Panc1 (cell line): ENCODE measurements at regions not wholly inside any gene's neighbourhood (a gene's known extent, or its start where the extent isn't known, plus 50 kb on each side); places are given as distances from the start of the nearest gene placed in this dataset.

Experiments
- ATAC-seq: fragments of 200-7000 bp; cut with Tn5 transposase; 2 replicates; pipeline ENCODE4 v1.9.1; 2020; ENCODE audit warnings: mild to moderate bottlenecking, moderate library complexity
- BruUV-seq: library from RNA; stranded (reverse); fragments of 400-500 nt; replicated peaks from 2 replicates; lab custom pipeline; 2021; lab: Mats Ljungman, UMichigan
- CTCF ChIA-PET: fragments of 300-600 bp; sonication (Branson Sonifier 250); formaldehyde crosslinking; loops from one replicate; lab custom pipeline; 2022; ENCODE audit warnings: antibody characterized with exemption; lab: Charles Lee
- POLR2A ChIA-PET: fragments of 300-600 bp; sonication (Branson Sonifier 250); formaldehyde crosslinking; loops from one replicate; lab custom pipeline; 2022; ENCODE audit warnings: antibody characterized with exemption; lab: Charles Lee
- DNase-seq: peaks from one replicate; pipeline ENCODE4 v3.0.0-alpha.2; 2010; ENCODE audit warnings: low read depth, low spot score
- H3K27ac ChIP-seq: 2 replicates; pipeline ENCODE4 v1.5.1; 2011; ENCODE audit warnings: mild to moderate bottlenecking, low read length, inconsistent platforms
- H3K27me3 ChIP-seq: fragments of 200-500 bp; sonication (Bioruptor generic); 2 replicates; pipeline ENCODE4 v1.6.0; 2014; ENCODE audit warnings: low read length, inconsistent platforms; ENCODE audit not compliant: control insufficient read depth, insufficient read depth
- H3K36me3 ChIP-seq: fragments of 200-500 bp; sonication (Bioruptor generic); 2 replicates; pipeline ENCODE4 v1.5.1; 2014; ENCODE audit warnings: inconsistent platforms, mild to moderate bottlenecking, low read length, moderate library complexity; ENCODE audit not compliant: control insufficient read depth, insufficient read depth
- H3K4me1 ChIP-seq: 2 replicates; pipeline ENCODE4 v1.5.1; 2011; ENCODE audit warnings: inconsistent platforms, mild to moderate bottlenecking, low read length, moderate library complexity; ENCODE audit not compliant: control insufficient read depth, insufficient read depth
- H3K4me3 ChIP-seq, 2 experiments: 2 replicates each; pipeline ENCODE4 v1.5.1; 2011 to 2012; ENCODE audit warnings: low read depth in 2 of 2, low read length in 2 of 2, mild to moderate bottlenecking in 2 of 2, inconsistent platforms in 1 of 2, moderate library complexity in 1 of 2
- H3K9me3 ChIP-seq: fragments of 200-500 bp; sonication (Bioruptor generic); 2 replicates; pipeline ENCODE4 v1.5.1; 2014; ENCODE audit warnings: low read depth, mild to moderate bottlenecking, inconsistent platforms, low read length, moderate library complexity; ENCODE audit not compliant: control insufficient read depth, insufficient read depth
- POLR2AphosphoS5 ChIP-seq: IDR thresholded peaks from 2 replicates; pipeline ENCODE4 v1.6.1; 2012; ENCODE audit warnings: mild to moderate bottlenecking, low read depth, low read length, moderate library complexity
- SIN3A ChIP-seq: IDR thresholded peaks from 2 replicates; pipeline ENCODE4 v1.6.1; 2012; ENCODE audit warnings: low read depth, mild to moderate bottlenecking, low read length, moderate library complexity, borderline replicate concordance; ENCODE audit not compliant: insufficient read depth
- TCF7L2 ChIP-seq: IDR thresholded peaks from 2 replicates; pipeline ENCODE4 v1.6.1; 2011; ENCODE audit warnings: mild to moderate bottlenecking, low read depth, low read length, inconsistent platforms
- in situ Hi-C: cut with HindIII; loops from 2 replicates; pipeline ENCODE4 v1.10.0; 2016; ENCODE audit warnings: low sequenced_read_pairs, low pct_unique_long_range_greater_than_20kb
- intact Hi-C: fragments of 100-400 bp; cut with micrococcal nuclease; formaldehyde crosslinking; loops from one replicate; pipeline ENCODE4 v1.10.0; 2022; ENCODE audit not compliant: unreplicated experiment
- TF ChIP-seq, protein P1 (sequence below), 2 experiments: IDR thresholded peaks; 2 replicates each; pipeline ENCODE4 v1.6.1; 2011 to 2012; ENCODE audit warnings: low read depth in 2 of 2, control low read depth in 1 of 2, low read length in 1 of 2, mild to moderate bottlenecking in 1 of 2, moderate library complexity in 1 of 2; ENCODE audit not compliant: insufficient read depth in 1 of 2
- TF ChIP-seq, protein P2 (sequence below): fragments of 450-650 bp; IDR thresholded peaks from 2 replicates; pipeline ENCODE4 v1.5.1; 2017; ENCODE audit warnings: mild to moderate bottlenecking

DNA sequence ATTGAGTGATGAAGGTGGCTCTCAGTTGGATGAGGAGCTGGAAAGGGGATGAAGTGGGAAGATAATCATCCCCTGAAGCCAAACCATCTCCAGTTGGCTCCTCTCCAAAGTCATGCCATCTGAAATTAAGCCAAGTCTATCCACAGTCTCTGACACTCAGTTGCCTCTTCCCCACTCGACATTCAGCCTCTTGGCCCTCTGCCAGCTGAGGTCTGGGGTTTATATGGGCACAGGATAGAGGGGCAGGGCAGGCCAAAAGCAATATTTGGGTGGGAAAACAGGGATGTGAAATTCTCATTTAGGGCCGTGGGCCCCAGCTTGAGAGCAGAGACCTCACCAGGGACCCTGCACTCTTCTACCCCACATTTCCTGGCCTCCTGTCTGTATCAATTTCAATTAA, 85.9 kb downstream of the SLITRK1 start:
- no peaks in the 10 kb centered on the region for H3K4me1 ChIP-seq
- POLR2A ChIA-PET: no interaction called here
- in situ Hi-C loops: no loop called here
- no peaks in the 10 kb centered on the region for H3K9me3 ChIP-seq
- intact Hi-C loops: no loop called here
- H3K36me3 ChIP-seq: no peaks in the 10 kb centered on the region
- DNase-seq: no peak
- no peak for TF ChIP-seq SIN3A
- TF ChIP-seq, protein P1, sequence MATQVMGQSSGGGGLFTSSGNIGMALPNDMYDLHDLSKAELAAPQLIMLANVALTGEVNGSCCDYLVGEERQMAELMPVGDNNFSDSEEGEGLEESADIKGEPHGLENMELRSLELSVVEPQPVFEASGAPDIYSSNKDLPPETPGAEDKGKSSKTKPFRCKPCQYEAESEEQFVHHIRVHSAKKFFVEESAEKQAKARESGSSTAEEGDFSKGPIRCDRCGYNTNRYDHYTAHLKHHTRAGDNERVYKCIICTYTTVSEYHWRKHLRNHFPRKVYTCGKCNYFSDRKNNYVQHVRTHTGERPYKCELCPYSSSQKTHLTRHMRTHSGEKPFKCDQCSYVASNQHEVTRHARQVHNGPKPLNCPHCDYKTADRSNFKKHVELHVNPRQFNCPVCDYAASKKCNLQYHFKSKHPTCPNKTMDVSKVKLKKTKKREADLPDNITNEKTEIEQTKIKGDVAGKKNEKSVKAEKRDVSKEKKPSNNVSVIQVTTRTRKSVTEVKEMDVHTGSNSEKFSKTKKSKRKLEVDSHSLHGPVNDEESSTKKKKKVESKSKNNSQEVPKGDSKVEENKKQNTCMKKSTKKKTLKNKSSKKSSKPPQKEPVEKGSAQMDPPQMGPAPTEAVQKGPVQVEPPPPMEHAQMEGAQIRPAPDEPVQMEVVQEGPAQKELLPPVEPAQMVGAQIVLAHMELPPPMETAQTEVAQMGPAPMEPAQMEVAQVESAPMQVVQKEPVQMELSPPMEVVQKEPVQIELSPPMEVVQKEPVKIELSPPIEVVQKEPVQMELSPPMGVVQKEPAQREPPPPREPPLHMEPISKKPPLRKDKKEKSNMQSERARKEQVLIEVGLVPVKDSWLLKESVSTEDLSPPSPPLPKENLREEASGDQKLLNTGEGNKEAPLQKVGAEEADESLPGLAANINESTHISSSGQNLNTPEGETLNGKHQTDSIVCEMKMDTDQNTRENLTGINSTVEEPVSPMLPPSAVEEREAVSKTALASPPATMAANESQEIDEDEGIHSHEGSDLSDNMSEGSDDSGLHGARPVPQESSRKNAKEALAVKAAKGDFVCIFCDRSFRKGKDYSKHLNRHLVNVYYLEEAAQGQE (IDR thresholded peaks at IDR 0.05; ENCODE audit: insufficient read depth in 1 of 2, low read depth in 2 of 2, low read length in 1 of 2): no peak
- TF ChIP-seq TCF7L2: no peak
- no peak for TF ChIP-seq POLR2AphosphoS5
- TF ChIP-seq, protein P2, sequence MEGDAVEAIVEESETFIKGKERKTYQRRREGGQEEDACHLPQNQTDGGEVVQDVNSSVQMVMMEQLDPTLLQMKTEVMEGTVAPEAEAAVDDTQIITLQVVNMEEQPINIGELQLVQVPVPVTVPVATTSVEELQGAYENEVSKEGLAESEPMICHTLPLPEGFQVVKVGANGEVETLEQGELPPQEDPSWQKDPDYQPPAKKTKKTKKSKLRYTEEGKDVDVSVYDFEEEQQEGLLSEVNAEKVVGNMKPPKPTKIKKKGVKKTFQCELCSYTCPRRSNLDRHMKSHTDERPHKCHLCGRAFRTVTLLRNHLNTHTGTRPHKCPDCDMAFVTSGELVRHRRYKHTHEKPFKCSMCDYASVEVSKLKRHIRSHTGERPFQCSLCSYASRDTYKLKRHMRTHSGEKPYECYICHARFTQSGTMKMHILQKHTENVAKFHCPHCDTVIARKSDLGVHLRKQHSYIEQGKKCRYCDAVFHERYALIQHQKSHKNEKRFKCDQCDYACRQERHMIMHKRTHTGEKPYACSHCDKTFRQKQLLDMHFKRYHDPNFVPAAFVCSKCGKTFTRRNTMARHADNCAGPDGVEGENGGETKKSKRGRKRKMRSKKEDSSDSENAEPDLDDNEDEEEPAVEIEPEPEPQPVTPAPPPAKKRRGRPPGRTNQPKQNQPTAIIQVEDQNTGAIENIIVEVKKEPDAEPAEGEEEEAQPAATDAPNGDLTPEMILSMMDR: no peak
- ATAC-seq: no peak
- CTCF ChIA-PET: no interaction called here
- H3K27ac ChIP-seq: no peak overlapping the region
- H3K27me3 ChIP-seq: no peaks in the 10 kb centered on the region
- BruUV-seq: no TSS peak
- H3K4me3 ChIP-seq: no peak overlapping the region

DNA sequence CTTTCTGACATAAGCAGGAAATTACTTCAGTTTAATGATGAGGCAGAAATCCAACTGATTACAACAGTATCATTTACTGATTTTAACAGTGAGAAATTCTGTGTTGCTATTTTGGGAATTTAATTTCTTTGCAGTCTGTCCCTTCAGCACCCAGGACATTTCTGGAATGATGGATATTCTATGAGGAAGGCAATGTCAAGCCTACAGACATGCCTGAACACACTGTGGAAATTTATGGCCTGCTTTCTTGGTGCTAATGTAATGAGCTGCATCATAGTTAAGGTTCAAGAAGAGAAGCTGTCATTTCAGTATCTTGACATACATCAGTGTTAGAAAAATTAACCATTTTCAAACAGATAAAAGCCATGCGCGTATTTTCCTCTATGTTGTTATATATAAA, 87.7 kb downstream of the SLITRK1 start:
- no peak for DNase-seq
- Histone ChIP-seq H3K9me3 (no peaks in the 10 kb centered on the region), H3K36me3 (no peaks in the 10 kb centered on the region), H3K4me3 (no peak overlapping the region), H3K27me3 (no peaks in the 10 kb centered on the region), H3K4me1 (no peaks in the 10 kb centered on the region), H3K27ac (no peak overlapping the region)
- ATAC-seq: no peak
- no peak for TF ChIP-seq TCF7L2
- TF ChIP-seq, protein P1 (IDR thresholded peaks at IDR 0.05; ENCODE audit: insufficient read depth in 1 of 2, low read depth in 2 of 2, low read length in 1 of 2): no peak
- TF ChIP-seq POLR2AphosphoS5: no peak
- TF ChIP-seq, protein P2: no peak
- no peak for TF ChIP-seq SIN3A
- in situ Hi-C loops: no loop called here
- no TSS peak for BruUV-seq
- ChIA-PET CTCF (no interaction called here), POLR2A (no interaction called here)
- intact Hi-C loops: no loop called here
